ENCODE measurements at regions not wholly inside any gene's neighbourhood (a gene's known extent, or its start where the extent isn't known, plus 50 kb on each side); places are given as distances from the start of the nearest gene placed in this dataset.

- ChIA-PET POLR2A (no interaction called here), CTCF (no interaction called here)
- Histone ChIP-seq H3K4me1 (ENCODE audit: control insufficient read depth, extremely low read depth, insufficient read depth, low read length) (peaks cover 8% of the 10 kb centered on the region), H3K9me1 (replicated peaks; ENCODE audit: control insufficient read depth, extremely low read depth, insufficient read depth, low read length) (no peaks in the 10 kb centered on the region), H3K4me3 (replicated peaks in 1 of 3; ENCODE audit: insufficient read depth in 1 of 3, low read depth in 1 of 3, low read length in 3 of 3) (no peak overlapping the region), H2AFZ (ENCODE audit: low read depth, low read length) (no peak overlapping the region), H3K9me3 (replicated peaks; ENCODE audit: control insufficient read depth, insufficient read depth, low read length) (no peaks in the 10 kb centered on the region), H3K27ac (ENCODE audit: insufficient read depth, low read depth, low read length) (no peak overlapping the region), H3K4me2 (ENCODE audit: insufficient read depth, low read length) (no peak overlapping the region), H3K79me2 (ENCODE audit: control insufficient read depth, insufficient read depth, low read length) (no peaks in the 10 kb centered on the region), H3K27me3 (ENCODE audit: control insufficient read depth in 2 of 2, insufficient read depth in 2 of 2, low read length in 2 of 2) (no peaks in the 10 kb centered on the region), H3K36me3 (ENCODE audit: control insufficient read depth in 2 of 2, extremely low read depth in 1 of 2, insufficient read depth in 2 of 2, low read length in 2 of 2) (no peaks in the 10 kb centered on the region), H3K9ac (replicated peaks; ENCODE audit: extremely low read depth, insufficient read depth, low read length) (no peak overlapping the region), H4K20me1 (replicated peaks; ENCODE audit: control insufficient read depth, extremely low read depth, insufficient read depth, low read length) (no peaks in the 10 kb centered on the region)
- dilution Hi-C loops (cut with MboI; ENCODE audit: extremely low pct_ligation_motif_present, low sequenced_read_pairs) (no loop called here), intact Hi-C loops (cut with micrococcal nuclease) (no loop called here)
- no TSS peak for BruUV-seq (replicated peaks)
- FAIRE-seq (no peak), DNase-seq (ENCODE audit: low read depth, low spot score) (no peak)
- TF ChIP-seq CTCF (IDR thresholded peaks at IDR 0.05; ENCODE audit: extremely low read depth in 1 of 2, insufficient read depth in 1 of 2, low read depth in 1 of 2, low read length in 2 of 2) (no peak), POLR2A (IDR thresholded peaks at IDR 0.05; ENCODE audit: low read depth, low read length) (no peak), FOS (IDR thresholded peaks at IDR 0.05; ENCODE audit: borderline replicate concordance, insufficient read depth, low read length) (no peak), GATA2 (IDR thresholded peaks at IDR 0.05; ENCODE audit: insufficient read depth, insufficient read length, low read depth, low read length) (no peak), MYC (IDR thresholded peaks at IDR 0.05; ENCODE audit: low read depth, low read length) (no peak), JUN (IDR thresholded peaks at IDR 0.05; ENCODE audit: borderline replicate concordance, insufficient read depth, insufficient read length, low read depth) (no peak), POLR2AphosphoS5 (IDR thresholded peaks at IDR 0.05; ENCODE audit: insufficient read depth, low read depth, low read length) (no peak), EZH2 (IDR thresholded peaks at IDR 0.05; ENCODE audit: borderline replicate concordance, low read depth, low read length, severe bottlenecking) (no peak)
- TF ChIP-seq, protein P1, sequence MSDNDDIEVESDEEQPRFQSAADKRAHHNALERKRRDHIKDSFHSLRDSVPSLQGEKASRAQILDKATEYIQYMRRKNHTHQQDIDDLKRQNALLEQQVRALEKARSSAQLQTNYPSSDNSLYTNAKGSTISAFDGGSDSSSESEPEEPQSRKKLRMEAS (IDR thresholded peaks at IDR 0.05; ENCODE audit: insufficient read depth, insufficient read length): no peak
These were observed 1037.0 kb upstream of the SLIT2 start for GRCh38 chr4:19214591-19215186.

All from endothelial cell of umbilical vein (primary cell).